ENCODE measurements at regions not wholly inside any gene's neighbourhood (a gene's known extent, or its start where the extent isn't known, plus 50 kb on each side); places are given as distances from the start of the nearest gene placed in this dataset.

DNA sequence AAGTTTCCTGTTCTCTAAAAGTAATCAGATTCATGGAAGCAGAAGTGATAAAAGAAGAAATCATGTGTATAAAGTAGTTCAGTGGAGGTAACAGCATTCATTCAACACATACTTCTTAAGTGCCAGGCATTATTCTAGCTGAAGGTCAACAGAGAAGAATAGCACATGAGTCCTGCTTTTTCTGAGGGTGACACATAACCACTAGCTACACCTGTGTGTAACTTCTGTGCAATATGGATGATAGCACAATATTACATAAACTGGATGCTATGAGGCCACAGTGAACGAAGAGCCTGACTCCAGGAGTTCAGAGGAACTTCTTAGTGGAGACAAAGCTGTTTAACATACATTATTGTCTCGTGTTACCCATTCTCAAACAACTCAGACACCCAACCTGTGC is 114.3 kb upstream of the PCED1B start:
- TF ChIP-seq, protein P1, sequence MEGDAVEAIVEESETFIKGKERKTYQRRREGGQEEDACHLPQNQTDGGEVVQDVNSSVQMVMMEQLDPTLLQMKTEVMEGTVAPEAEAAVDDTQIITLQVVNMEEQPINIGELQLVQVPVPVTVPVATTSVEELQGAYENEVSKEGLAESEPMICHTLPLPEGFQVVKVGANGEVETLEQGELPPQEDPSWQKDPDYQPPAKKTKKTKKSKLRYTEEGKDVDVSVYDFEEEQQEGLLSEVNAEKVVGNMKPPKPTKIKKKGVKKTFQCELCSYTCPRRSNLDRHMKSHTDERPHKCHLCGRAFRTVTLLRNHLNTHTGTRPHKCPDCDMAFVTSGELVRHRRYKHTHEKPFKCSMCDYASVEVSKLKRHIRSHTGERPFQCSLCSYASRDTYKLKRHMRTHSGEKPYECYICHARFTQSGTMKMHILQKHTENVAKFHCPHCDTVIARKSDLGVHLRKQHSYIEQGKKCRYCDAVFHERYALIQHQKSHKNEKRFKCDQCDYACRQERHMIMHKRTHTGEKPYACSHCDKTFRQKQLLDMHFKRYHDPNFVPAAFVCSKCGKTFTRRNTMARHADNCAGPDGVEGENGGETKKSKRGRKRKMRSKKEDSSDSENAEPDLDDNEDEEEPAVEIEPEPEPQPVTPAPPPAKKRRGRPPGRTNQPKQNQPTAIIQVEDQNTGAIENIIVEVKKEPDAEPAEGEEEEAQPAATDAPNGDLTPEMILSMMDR (conservative IDR thresholded peaks at IDR 0.05), result no peak
- no peak for TF ChIP-seq EZH2 (IDR thresholded peaks at IDR 0.05; ENCODE audit: low read depth)
